Stimulated activated CD4-positive, alpha-beta T cell treated with anti-CD3 and anti-CD28 coated beads, Interleukin-4, amount 100 ng/mL, for 24 hours (primary cell): ENCODE measurements at regions not wholly inside any gene's neighbourhood (a gene's known extent, or its start where the extent isn't known, plus 50 kb on each side); places are given as distances from the start of the nearest gene placed in this dataset.

Experiments used
- DNase-seq: peaks from one replicate; pipeline ENCODE4 v3.0.0-alpha.2; 2020

DNA sequence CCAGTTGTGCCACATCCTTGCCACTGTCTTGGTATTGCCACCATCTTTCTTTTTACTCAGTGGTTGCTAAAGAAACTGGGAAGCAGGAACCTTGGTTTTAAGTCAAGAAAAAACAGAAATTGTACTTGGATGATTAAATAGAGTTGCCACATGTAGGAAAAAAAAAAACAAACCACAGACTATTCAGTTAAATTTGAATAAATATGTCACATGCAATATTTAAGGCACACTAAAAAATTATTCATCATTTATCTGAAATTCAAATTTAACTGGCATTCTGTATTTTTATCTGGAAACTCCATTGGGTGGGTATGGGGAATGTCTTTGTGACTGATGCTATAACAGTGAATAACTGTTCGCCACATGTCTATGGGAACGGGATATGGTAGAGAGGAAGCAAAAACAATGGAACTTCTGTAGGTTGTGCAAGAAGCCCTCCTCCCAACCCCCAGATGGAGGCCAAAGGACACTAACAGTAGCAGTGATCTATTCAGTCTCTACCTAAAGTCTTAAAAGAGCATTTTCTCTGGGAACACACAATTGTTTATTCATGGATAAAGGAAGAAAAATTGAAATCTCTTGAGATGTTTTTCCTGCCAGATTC lies 57.0 kb upstream of the PLAC8 start:
- DNase-seq: no peak

GRCh38 chr4:83170952-83171399 lies 56.4 kb upstream of the PLAC8 start:
- DNase-seq: no peak
